ENCODE measurements at regions not wholly inside any gene's neighbourhood (a gene's known extent, or its start where the extent isn't known, plus 50 kb on each side); places are given as distances from the start of the nearest gene placed in this dataset.

- TF ChIP-seq CTCF (IDR thresholded peaks at IDR 0.05) (no peak), POLR2A (IDR thresholded peaks at IDR 0.05) (no peak)
These were observed 602.7 kb upstream of the ZNF608 start for GRCh38 chr5:125348936-125349831.
